HUES6 (cell line): ENCODE measurements at regions not wholly inside any gene's neighbourhood (a gene's known extent, or its start where the extent isn't known, plus 50 kb on each side); places are given as distances from the start of the nearest gene placed in this dataset.
"Not testable (repeated sequence)": the region's sequence is repeated elsewhere in the genome, so short reads cannot be mapped to it uniquely, and the experiment has no call there.

Experiments used
- H3K27ac ChIP-seq: 2 replicates; pipeline ENCODE4 v1.7.0; 2013; ENCODE audit warnings: low read depth, mild to moderate bottlenecking, low read length, inconsistent platforms
- H3K27me3 ChIP-seq: 2 replicates; pipeline ENCODE4 v1.6.1; 2013; ENCODE audit warnings: low read length; ENCODE audit not compliant: control insufficient read depth, insufficient read depth
- H3K36me3 ChIP-seq: 2 replicates; pipeline ENCODE4 v1.6.1; 2013; ENCODE audit warnings: low read length; ENCODE audit not compliant: control insufficient read depth, insufficient read depth
- H3K4me1 ChIP-seq: 2 replicates; pipeline ENCODE4 v1.6.1; 2013; ENCODE audit warnings: low read length; ENCODE audit not compliant: control insufficient read depth, insufficient read depth
- H3K4me3 ChIP-seq: 2 replicates; pipeline ENCODE4 v1.5.1; 2013; ENCODE audit warnings: low read depth, low read length
- H3K9ac ChIP-seq: one replicate; pipeline ENCODE4 v1.6.1; 2013; ENCODE audit warnings: mild to moderate bottlenecking, low read length
- H3K9me3 ChIP-seq: 2 replicates; pipeline ENCODE4 v1.6.1; 2013; ENCODE audit warnings: low read depth, low read length; ENCODE audit not compliant: control insufficient read depth, insufficient read depth

DNA sequence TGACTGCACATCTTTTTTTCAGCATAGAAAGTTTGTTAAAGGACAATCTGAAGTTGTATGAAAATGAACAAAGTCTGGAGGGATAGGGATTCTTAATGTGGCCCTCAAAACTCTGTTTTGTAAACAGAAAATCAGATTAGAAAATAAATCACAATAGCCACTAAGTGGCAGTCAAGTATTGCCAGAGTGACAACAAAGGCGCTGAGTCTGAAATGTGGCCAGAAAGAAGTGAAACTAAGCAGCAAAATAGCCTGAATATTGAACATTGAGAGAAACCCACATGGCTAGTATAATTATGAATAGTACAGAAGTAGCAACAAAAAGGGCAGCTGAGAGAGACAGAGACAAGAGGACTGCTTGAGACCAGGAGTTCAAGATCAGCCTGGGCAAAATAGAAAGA, 81.1 kb upstream of the CT45A1 start:
- Histone ChIP-seq H3K27me3 (peaks cover 41% of the 10 kb centered on the region), H3K9ac (no peak overlapping the region), H3K4me3 (no peak overlapping the region), H3K9me3 (no peaks in the 10 kb centered on the region), H3K36me3 (no peaks in the 10 kb centered on the region), H3K4me1 (no peaks in the 10 kb centered on the region), H3K27ac (no peak overlapping the region)

DNA sequence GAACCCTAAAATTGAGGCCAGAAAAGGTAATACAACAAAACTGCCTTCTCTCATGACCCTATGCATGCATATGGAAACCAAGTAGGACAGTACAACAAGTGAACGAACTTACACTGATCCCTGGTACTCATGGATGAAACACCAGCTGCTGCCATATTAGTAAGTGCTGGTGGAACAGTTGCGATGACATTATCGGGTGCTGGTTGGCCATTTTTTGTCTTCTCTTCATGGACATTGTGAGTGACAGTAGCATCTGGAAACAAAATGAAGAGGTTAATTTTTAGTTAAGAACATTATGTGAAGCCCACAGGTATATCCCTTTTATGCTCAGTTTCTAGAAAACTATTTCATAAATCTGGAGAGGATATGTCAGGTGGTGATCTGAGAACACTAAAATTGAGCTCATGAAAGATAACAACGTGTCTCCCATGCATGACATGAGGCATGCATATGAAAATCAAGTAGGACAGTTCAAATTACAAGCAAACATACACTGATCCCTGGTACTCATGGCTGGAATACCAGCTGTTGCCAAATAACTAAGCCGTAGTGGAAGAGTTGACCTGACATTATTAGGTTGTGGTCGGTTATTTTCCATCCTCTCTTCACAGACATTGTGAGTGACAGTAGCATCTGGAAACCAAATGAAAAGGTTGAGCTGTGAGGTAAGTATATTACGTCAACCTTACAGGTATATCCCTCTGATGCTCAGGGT, 74.2 kb upstream of the CT45A1 start:
- H3K9me3 ChIP-seq = no peaks in the 10 kb centered on the region
- H3K4me3 ChIP-seq = no peak overlapping the region
- H3K4me1 ChIP-seq = no peaks in the 10 kb centered on the region
- no peak overlapping the region for H3K9ac ChIP-seq
- H3K36me3 ChIP-seq = no peaks in the 10 kb centered on the region
- peaks cover 60% of the 10 kb centered on the region for H3K27me3 ChIP-seq
- no peak overlapping the region for H3K27ac ChIP-seq

DNA sequence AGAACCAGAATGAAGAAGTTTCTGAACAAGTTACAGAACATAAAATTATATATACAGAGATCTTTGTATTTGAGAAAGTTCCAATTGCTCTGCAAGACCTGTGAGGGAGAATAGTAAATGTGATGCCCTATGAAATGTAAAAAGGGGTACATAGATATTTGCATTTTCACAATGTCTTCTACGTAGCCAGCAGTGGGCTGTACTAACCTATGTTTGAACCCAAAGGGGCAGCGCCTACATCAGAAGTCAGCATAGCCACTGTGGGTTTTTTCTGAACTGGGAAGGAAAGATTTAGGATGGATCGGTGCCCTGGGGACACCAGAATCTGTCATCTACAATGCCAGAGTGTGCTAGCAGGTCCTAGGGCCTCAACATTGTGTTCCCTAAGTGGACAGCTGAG, 69.5 kb upstream of the CT45A1 start:
- no peak overlapping the region for H3K9ac ChIP-seq
- H3K4me1 ChIP-seq = no peaks in the 10 kb centered on the region
- H3K36me3 ChIP-seq = no peaks in the 10 kb centered on the region
- peaks cover 29% of the 10 kb centered on the region for H3K27me3 ChIP-seq
- H3K27ac ChIP-seq = no peak overlapping the region
- no peaks in the 10 kb centered on the region for H3K9me3 ChIP-seq
- no peak overlapping the region for H3K4me3 ChIP-seq

DNA sequence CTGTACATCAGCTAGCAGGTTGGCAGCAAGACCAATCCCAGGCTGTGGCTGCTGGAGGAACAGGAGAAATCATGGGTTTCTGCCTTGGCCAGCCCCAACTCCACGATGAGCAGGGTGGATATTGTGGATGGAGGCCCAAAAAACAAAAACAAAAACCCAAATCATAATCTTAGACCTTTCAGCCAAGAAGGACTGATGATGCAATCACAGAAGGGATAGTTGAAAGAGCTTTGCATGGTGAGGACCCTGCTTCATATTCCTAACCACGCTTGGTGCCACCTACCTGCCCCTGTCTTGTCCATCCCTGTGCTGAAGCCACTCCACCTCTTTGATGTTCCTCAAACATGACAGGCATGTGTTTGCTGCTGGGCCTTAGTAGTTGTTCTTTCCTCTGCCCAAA, 68.8 kb upstream of the CT45A1 start:
- Histone ChIP-seq H3K27ac (no peak overlapping the region), H3K27me3 (peaks cover 22% of the 10 kb centered on the region), H3K9me3 (no peaks in the 10 kb centered on the region), H3K4me1 (peaks cover 5% of the 10 kb centered on the region; the same call in 1 of the 2 replicates), H3K9ac (no peak overlapping the region), H3K4me3 (no peak overlapping the region), H3K36me3 (no peaks in the 10 kb centered on the region)

DNA sequence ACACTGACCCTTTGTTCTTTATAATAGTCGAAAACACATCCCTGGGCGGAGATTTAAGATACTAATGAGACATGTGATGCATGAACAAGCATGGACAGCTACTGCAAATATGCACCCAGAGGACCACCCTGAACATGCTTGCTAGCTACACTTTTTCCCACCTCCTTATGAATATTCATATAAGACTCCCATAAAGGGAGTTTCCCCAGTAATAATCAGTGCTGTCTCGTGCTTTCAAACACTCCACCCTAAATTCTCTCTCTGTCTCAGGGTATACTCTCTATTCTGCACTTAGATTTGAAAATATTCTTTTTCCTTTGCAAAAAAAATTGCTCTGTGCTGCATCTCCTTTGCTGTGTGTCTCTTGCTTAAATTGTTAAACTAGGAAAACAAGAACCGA, 64.4 kb upstream of the CT45A1 start:
- H3K9me3 ChIP-seq = no peaks in the 10 kb centered on the region
- H3K4me3 ChIP-seq = no peak overlapping the region
- no peak overlapping the region for H3K27ac ChIP-seq
- peaks cover 3% of the 10 kb centered on the region; the same call in 1 of the 2 replicates for H3K27me3 ChIP-seq
- H3K9ac ChIP-seq = no peak overlapping the region
- no peaks in the 10 kb centered on the region for H3K36me3 ChIP-seq
- peaks cover 8% of the 10 kb centered on the region; the same call in 1 of the 2 replicates for H3K4me1 ChIP-seq

DNA sequence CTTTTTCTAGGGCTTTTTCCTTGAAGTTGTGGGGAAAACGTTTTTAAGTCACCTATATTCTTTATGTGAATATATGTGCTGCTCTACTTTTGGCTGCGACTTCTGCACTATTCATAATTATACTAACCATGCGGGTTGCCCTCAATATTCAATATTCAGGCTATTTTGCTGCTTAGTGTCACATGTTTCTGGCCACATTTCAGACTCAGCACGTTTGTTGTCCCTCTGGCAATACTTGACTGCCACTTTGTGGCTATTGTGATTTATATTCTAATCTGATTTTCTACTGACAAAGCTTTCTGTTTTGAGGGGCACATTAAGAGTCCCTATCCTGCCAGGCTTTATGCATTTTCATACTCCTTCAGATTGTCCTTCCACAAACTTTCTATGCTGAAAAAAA, 63.9 kb upstream of the CT45A1 start:
- peaks cover 8% of the 10 kb centered on the region; the same call in 1 of the 2 replicates for H3K4me1 ChIP-seq
- no peaks in the 10 kb centered on the region for H3K9me3 ChIP-seq
- no peak overlapping the region for H3K27ac ChIP-seq
- no peak overlapping the region for H3K4me3 ChIP-seq
- no peaks in the 10 kb centered on the region for H3K36me3 ChIP-seq
- H3K27me3 ChIP-seq = peaks cover 3% of the 10 kb centered on the region; the same call in 1 of the 2 replicates
- H3K9ac ChIP-seq = no peak overlapping the region

DNA sequence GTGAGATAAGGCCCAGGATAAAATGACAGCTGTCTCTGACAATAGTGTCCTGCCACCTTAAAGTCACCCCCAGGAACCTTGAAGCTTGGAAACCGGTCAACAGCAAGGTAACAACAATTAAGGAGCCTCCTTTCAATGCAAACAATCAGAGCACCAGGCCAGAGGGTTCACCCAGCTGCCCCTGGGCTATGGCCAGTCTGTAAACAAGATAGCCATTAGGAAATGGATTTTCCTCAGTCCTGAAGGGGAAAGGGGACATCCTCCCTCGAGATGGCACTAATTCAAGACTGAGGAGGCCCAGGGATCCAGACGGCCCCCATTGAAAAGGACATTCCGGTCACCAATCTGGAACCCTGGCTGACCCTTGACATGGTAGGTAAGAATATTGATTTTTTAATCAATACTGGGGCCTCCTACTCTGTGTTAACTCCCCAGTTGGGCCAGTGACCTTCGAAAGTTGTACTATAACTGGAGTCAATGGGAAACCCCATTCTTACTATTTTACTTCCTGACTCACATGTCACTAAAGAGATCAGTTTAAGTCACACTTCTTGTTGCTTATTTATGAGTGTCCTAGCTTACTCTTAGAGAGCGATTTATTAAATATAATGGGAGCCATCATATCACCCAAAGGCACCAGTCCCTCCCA, 61.7 kb upstream of the CT45A1 start:
- Histone ChIP-seq H3K4me3 (no peak overlapping the region), H3K9me3 (no peaks in the 10 kb centered on the region), H3K27ac (no peak overlapping the region)

DNA sequence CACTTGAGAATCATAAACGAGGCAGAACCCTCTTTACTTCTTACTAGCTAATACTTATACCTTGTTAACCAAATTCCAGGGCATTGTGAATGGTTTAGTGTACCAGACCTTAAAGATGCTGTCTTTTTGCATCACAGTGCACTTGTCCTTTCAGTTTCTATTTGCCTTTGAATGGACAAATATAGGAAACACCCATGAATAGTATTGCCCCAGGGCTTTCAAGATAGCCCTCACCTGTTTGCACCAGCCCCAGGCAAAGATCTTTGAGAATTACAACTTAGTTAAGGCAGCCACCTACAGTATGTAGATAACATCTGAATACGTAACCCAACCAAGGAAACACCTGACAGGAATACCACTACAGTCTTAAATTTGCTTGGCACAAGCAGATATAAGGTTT, 60.8 kb upstream of the CT45A1 start:
- H3K4me3 ChIP-seq = no peak overlapping the region
- no peaks in the 10 kb centered on the region for H3K9me3 ChIP-seq
- no peak overlapping the region for H3K27ac ChIP-seq
- peaks cover 8% of the 10 kb centered on the region; the same call in 1 of the 2 replicates for H3K4me1 ChIP-seq
- H3K9ac ChIP-seq = no peak overlapping the region
- H3K36me3 ChIP-seq = no peaks in the 10 kb centered on the region
- H3K27me3 ChIP-seq = peaks cover 3% of the 10 kb centered on the region; the same call in 1 of the 2 replicates

More for the DNA sequence above, 61.7 kb upstream of the CT45A1 start:
- Histone ChIP-seq H3K27me3 (peaks cover 3% of the 10 kb centered on the region; the same call in 1 of the 2 replicates), H3K9ac (no peak overlapping the region), H3K36me3 (no peaks in the 10 kb centered on the region), H3K4me1 (peaks cover 8% of the 10 kb centered on the region; the same call in 1 of the 2 replicates)

DNA sequence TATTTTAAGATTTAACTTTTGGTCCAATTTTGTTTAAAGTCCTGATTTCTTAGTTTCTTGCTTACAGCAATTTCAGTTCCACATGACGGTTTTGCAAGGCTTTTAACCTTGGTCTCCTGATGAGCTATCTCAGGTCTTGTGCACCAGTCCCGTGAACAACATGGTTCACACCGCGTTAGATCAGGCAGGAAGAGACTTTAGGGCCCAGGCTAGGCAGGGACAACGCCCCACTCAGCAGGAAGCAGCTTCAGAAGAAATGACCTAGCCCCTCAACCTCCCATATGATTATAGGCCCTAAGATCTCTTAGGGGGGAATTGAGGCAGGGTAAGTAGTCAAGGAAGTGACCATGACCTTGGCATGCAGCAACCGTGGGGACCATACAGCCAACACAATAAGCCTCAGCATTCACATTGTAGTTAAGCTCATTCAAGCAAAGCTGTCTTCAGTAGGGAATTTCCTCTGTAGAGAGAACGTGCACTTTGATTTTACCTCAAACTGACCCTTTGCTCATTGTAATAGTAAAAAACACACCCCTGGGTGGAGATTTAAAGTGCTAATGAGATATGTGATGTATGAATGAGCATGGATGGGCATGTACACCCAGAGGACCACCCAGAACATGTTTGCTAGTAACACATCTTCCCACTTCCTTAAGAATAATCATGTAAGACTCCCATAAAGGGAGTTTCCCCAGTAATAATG, 55.3 kb upstream of the CT45A1 start:
- not testable (repeated sequence) for H3K27me3 ChIP-seq, H3K9me3 ChIP-seq, H3K4me1 ChIP-seq, H3K36me3 ChIP-seq, H3K27ac ChIP-seq, H3K9ac ChIP-seq, H3K4me3 ChIP-seq
